GM18868 (cell line): ENCODE measurements at regions not wholly inside any gene's neighbourhood (a gene's known extent, or its start where the extent isn't known, plus 50 kb on each side); places are given as distances from the start of the nearest gene placed in this dataset.
"Not testable (repeated sequence)": the region's sequence is repeated elsewhere in the genome, so short reads cannot be mapped to it uniquely, and the experiment has no call there.

Experiments
- ATAC-seq: cut with Tn5 transposase; IDR thresholded peaks from one replicate; pipeline ENCODE4 v1.9.1; 2021; ENCODE audit warnings: mild to moderate bottlenecking, moderate library complexity; ENCODE audit not compliant: unreplicated experiment

DNA sequence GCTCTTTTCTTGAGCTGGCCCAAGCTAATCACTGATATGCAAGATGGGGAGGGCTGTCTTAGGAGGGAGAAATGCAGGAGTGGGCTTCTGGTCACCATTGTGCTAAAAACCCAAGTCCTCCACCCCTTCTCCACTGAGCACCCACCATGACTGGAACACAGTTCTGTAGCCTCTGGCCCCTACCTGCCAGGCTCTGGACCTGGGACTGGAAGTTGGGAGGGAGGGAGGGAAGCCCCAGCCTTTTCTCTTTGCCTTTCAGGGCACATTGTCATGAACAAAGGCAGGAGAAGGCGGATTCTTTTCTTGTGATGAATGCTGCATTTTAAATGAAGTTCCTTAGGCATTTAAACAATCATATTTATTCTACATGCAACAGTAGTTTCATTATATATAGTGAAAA is 559.1 kb upstream of the TRPC7 start:
- ATAC-seq: no peak

GRCh38 chr5:136910625-136911024 is 545.3 kb upstream of the TRPC7 start:
- no peak for ATAC-seq

DNA sequence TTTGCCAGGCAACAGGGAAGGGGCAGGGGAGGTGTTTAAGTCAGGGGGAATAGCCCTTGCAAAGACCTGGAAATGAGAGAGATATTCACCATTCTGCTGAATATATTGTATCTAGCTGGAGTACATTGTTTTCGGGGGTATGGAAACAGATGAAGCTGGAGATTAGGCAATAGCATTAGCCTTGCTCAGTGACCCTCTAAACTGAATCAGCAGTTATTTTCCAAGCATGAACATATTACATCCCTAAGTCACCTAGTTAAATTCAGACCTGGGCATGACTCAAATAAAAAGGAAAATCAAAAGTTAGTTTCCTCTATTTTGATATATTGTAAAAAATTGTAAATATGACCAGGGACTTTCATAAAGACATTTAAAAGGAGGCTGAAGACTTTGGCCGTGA is 544.6 kb upstream of the TRPC7 start:
- ATAC-seq: no peak

GRCh38 chr5:136907371-136907770 is 542.0 kb upstream of the TRPC7 start:
- no peak for ATAC-seq

DNA sequence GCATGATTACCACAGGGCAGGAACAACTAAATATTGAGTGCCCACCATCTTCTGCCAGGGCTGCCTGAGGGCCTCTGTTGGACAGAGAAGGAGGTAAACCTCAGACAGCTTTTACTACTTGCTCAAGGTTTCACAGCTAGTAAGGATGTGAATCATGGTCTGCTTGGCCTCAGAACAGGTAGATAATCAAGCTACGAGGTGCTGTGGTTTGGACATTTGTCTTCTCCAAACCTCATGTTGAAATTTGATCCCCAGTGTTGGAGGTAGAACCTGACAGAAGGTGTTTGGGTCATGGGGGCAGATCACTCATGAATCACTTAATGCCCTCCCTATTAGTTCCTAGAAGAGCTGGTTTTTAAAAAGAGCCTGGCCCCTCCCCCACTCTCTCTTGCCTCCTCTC is 541.2 kb upstream of the TRPC7 start:
- no peak for ATAC-seq

DNA sequence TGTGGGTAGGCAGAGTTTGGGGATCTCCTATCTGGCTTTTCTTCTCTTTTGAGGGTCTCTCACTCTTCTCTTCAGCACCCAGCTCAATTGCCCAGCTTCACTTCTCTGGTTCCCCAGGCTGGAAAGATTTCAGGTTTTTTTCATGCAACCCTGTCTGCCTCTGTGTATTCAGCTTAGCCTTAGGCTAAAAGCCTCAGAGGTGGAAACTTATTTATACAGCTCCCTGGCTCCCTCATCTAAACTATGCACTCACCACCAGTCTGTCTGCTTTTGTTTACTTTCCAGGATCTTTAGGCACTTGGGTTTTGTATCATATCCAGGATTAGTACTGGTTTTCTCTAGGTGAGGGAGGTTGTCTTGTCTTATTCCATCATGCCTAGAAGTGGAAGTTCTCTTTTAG is 540.2 kb upstream of the TRPC7 start:
- ATAC-seq: no peak

GRCh38 chr5:136894070-136894469 is 528.7 kb upstream of the TRPC7 start:
- no peak for ATAC-seq

DNA sequence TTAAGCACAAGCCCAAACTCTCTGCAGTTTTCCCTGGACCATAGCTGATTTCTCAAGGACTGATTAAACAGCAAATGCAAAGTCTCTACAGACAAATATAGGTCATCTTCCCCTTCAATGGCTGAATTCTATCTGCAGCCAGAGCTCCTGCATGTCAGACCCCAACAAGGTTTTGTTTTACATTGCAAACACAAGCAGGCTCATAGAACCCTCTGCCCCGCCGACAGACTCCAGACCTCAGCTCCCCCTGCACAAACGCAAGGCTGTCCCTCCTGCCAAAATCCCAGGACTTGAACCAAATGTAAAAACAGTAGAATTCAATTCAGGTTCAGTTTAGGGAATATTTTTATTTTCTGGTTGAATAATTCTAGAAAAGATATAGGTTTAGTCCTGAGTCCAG is 526.7 kb upstream of the TRPC7 start:
- ATAC-seq: no peak

GRCh38 chr5:136891175-136891972 is 526.0 kb upstream of the TRPC7 start:
- no peak for ATAC-seq

GRCh38 chr5:136890431-136891148 is 525.2 kb upstream of the TRPC7 start:
- ATAC-seq: no peak

DNA sequence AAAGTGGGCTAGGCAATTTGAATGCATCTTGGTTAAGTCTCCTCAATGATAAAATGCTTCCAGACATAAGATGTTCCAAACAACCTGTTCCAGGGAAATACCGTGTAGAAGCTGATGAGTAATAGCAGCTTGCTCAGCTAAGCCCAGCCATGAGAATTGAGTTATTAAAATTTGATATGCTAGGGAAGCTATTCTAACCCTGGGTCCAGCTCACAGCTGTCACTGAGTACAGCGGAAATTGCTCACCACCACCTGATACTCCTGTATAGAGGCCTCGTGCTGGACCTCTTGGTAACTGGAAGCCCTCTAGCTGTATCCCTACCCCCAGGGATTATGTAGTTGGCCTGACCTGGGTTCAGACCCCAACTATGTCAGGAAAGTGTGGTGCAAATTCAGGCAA is 521.3 kb upstream of the TRPC7 start:
- ATAC-seq: no peak

GRCh38 chr5:136864960-136865359 is 499.6 kb upstream of the TRPC7 start:
- no peak for ATAC-seq

- ATAC-seq: no peak
Measured at GRCh38 chr5:136856648-136857047, 491.3 kb upstream of the TRPC7 start.

GRCh38 chr5:136853971-136854370 is 488.6 kb upstream of the TRPC7 start:
- no peak for ATAC-seq

- ATAC-seq: no peak
Measured at GRCh38 chr5:136840601-136841000, 475.3 kb upstream of the TRPC7 start.

DNA sequence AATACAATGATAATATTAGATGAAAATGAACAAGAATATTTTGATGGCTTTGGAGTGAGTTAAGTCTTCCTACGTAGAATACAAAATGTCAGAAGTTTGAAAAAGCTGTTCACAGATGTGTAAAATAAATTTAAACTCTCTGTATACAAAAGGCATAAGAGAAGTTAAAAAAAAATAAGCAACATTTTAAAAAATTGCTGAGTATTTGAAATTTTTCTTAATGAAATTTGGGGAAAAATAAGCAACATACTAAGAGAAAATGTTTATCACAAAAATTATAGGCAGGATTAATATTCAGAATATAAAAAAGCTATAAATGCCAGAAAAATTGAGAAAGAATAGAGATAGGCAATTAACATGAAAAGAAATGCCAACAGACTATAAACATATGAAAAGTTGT is 470.7 kb upstream of the TRPC7 start:
- ATAC-seq: no peak

GRCh38 chr5:136820848-136821247 is 455.5 kb upstream of the TRPC7 start:
- no peak for ATAC-seq

- ATAC-seq: no peak
Measured at GRCh38 chr5:136819526-136820302, 454.4 kb upstream of the TRPC7 start.

GRCh38 chr5:136816327-136816726 is 451.0 kb upstream of the TRPC7 start:
- no peak for ATAC-seq

- ATAC-seq: no peak
Measured at GRCh38 chr5:136814619-136815378, 449.5 kb upstream of the TRPC7 start.

DNA sequence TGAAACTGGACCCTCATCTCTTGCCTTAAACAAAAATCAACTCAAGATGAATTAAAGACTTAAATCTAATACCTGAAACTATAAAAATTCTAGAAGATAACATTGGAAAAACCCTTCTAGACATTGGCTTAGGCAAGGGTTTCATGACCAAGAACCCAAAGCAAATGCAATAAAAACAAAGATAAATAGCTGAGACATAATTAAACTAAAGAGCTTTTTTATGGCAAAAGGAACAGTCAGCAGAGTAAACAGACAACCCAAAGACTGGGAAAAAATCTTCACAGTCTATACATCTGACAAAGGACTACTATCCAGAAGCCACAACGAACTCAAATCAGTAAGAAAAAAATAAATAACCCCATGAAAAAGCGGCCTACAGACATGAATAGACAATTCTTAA is 446.9 kb upstream of the TRPC7 start:
- ATAC-seq: not testable (repeated sequence)
